OCI-M1 (cell line): ENCODE measurements at regions not wholly inside any gene's neighbourhood (a gene's known extent, or its start where the extent isn't known, plus 50 kb on each side); places are given as distances from the start of the nearest gene placed in this dataset.
"Not testable (repeated sequence)": the region's sequence is repeated elsewhere in the genome, so short reads cannot be mapped to it uniquely, and the experiment has no call there.

Experiments used
- DNase-seq: peaks from one replicate; lab custom pipeline; 2025; lab: John Stamatoyannopoulos, UW

GRCh38 chr15:66635817-66636216 is 66.2 kb upstream of the SMAD6 start:
- no peak for DNase-seq

- DNase-seq: not testable (repeated sequence)
These were observed 65.0 kb upstream of the SMAD6 start for GRCh38 chr15:66637044-66637443.

- no peak for DNase-seq
These were observed 63.7 kb upstream of the SMAD6 start for GRCh38 chr15:66638377-66638776.

GRCh38 chr15:66641485-66642315 is 60.3 kb upstream of the SMAD6 start:
- no peak for DNase-seq

GRCh38 chr15:66642514-66642913 is 59.5 kb upstream of the SMAD6 start:
- DNase-seq: no peak

GRCh38 chr15:66643033-66643432 is 59.0 kb upstream of the SMAD6 start:
- DNase-seq: no peak

- DNase-seq: no peak
These were observed 57.8 kb upstream of the SMAD6 start for GRCh38 chr15:66644000-66644787.

GRCh38 chr15:66644869-66645268 is 57.2 kb upstream of the SMAD6 start:
- no peak for DNase-seq

GRCh38 chr15:66646308-66646707 is 55.7 kb upstream of the SMAD6 start:
- no peak for DNase-seq

- DNase-seq: no peak
These were observed 55.2 kb upstream of the SMAD6 start for GRCh38 chr15:66646799-66647198.

GRCh38 chr15:66647358-66647757 is 54.7 kb upstream of the SMAD6 start:
- no peak for DNase-seq

- no peak for DNase-seq
These were observed 53.4 kb upstream of the SMAD6 start for GRCh38 chr15:66648588-66648987.

GRCh38 chr15:66649235-66649984 is 52.6 kb upstream of the SMAD6 start:
- DNase-seq: no peak

GRCh38 chr15:66650433-66650832 is 51.6 kb upstream of the SMAD6 start:
- no peak for DNase-seq

GRCh38 chr15:66651198-66651597 is 50.8 kb upstream of the SMAD6 start:
- no peak for DNase-seq

GRCh38 chr15:66651913-66652642 is 50.0 kb upstream of the SMAD6 start:
- DNase-seq: no peak
